D721Med (cell line): ENCODE measurements at regions not wholly inside any gene's neighbourhood (a gene's known extent, or its start where the extent isn't known, plus 50 kb on each side); places are given as distances from the start of the nearest gene placed in this dataset.

ENCODE experiments used
- DNase-seq: peaks from one replicate; pipeline ENCODE4 v3.0.0; 2011; ENCODE audit warnings: low spot score; ENCODE audit not compliant: insufficient read length
- FAIRE-seq: peaks from 2 replicates; lab custom pipeline; 2011; peaks lifted over from hg19 to GRCh38; lab: Jason Lieb, UNC
- TF ChIP-seq, protein P1 (sequence below): IDR thresholded peaks from 2 replicates; pipeline ENCODE4 v1.5.1; 2012; ENCODE audit warnings: mild to moderate bottlenecking, control low read depth; ENCODE audit not compliant: insufficient read depth; ENCODE audit errors: missing control alignments

DNA sequence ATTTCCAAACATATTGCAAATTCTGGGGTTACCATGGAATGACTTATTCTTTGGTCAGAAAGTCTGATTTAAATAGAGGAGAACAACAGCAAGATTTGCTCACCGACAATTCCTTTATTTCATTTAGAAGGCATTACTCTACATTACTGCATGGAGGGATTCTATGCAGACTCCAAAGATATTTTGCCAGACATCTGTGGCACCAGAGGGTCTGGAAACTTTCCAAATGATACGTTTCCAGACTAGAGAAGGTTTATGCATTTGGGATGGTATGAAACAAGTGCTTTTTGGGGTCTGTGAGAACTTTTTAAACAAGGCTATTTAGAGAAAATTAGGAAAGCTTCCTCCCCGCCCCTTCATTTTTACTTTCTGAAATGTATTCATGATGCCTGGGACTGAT lies 125.3 kb downstream of the SAMD9 start:
- DNase-seq (no peak), FAIRE-seq (no peak)
- TF ChIP-seq, protein P1, sequence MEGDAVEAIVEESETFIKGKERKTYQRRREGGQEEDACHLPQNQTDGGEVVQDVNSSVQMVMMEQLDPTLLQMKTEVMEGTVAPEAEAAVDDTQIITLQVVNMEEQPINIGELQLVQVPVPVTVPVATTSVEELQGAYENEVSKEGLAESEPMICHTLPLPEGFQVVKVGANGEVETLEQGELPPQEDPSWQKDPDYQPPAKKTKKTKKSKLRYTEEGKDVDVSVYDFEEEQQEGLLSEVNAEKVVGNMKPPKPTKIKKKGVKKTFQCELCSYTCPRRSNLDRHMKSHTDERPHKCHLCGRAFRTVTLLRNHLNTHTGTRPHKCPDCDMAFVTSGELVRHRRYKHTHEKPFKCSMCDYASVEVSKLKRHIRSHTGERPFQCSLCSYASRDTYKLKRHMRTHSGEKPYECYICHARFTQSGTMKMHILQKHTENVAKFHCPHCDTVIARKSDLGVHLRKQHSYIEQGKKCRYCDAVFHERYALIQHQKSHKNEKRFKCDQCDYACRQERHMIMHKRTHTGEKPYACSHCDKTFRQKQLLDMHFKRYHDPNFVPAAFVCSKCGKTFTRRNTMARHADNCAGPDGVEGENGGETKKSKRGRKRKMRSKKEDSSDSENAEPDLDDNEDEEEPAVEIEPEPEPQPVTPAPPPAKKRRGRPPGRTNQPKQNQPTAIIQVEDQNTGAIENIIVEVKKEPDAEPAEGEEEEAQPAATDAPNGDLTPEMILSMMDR = no peak

DNA sequence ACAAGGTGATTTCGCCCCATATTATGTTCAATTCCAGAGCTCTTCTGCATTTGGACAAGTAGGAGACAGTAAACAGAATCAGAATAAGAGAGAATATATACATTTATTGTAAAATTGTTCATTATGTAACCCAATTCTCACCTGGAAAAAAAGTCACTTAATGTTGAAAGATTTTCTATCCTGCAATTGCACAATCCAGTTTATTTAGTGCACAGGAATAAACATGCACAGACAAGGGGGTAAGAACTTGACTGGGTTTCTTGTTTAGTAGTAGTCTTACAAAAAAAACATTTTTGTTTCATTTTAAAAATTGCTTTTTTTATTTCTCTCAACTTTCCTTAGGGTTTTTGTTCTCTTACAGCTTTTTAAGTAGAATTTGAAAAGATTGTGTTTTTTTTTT lies 126.6 kb downstream of the SAMD9 start:
- FAIRE-seq (no peak), DNase-seq (no peak)
- TF ChIP-seq, protein P1 = no peak

DNA sequence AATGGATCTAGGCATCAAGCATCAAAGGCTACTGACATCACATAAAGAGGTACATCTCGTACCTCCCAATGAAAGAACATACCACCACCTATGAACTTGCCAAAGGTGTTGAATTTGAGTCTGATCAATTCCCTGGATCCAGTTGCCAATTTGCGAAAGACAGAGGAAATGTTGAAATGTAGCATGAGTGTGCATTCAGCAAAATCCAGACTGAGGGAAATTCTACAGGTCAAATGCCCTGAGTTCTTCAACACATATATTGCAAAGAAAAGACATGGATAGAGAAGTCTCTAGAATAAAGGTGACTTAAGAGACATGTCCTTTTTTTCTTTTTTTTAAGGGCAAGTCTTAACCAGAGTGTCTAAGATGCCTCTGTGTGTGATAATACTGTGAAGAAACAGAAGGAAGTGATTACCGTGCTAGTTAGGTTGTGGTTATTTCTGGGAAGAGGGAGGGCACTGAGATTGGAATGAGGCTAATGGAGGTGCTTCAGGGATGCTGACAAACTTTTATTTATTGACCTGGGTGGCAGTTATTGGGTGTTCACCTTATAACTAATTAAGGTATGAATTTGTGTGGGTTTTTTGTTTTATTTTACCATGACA lies 128.7 kb downstream of the SAMD9 start:
- TF ChIP-seq, protein P1 = no peak
- FAIRE-seq = no peak
- DNase-seq = no peak

DNA sequence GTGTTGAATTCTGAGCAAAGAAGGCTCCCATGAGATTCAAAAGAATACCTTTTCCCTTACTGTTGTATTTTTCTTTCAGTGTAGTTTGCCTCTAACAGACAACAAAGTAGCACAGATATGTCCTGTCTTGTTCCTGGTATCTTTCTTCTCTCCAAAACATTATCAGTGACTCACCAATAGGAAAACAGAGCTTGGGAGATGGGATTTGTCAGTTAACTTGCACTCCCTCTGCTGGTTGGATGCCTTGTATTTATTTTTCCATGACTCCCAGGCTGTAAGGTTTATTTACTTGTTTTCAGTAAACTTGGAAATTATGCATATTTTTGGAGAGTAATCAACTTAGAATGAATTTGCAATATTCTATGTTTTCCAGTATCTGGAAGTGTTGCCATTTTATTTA lies 129.7 kb downstream of the SAMD9 start:
- TF ChIP-seq, protein P1 = no peak
- DNase-seq (no peak), FAIRE-seq (no peak)

DNA sequence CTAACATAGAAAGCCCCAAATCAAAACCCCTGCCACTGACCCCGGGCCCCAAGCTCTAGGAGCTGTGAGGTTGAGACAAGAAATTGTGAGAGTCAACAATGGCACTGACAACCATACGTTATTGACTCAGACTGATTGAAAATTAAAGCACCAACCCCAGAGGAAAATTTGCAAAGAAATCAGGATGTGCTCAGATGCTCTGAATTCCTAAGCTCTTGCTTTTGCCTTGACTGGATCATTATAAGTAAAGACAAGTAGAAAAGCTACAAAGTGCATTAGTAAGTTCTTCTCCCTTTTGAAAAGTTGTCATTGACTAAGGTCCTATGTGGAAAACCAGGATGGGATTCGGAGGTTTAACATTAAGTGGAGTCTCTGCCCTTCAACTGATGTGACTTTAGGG lies 130.2 kb downstream of the SAMD9 start:
- FAIRE-seq (no peak), DNase-seq (no peak)
- TF ChIP-seq, protein P1 = no peak

DNA sequence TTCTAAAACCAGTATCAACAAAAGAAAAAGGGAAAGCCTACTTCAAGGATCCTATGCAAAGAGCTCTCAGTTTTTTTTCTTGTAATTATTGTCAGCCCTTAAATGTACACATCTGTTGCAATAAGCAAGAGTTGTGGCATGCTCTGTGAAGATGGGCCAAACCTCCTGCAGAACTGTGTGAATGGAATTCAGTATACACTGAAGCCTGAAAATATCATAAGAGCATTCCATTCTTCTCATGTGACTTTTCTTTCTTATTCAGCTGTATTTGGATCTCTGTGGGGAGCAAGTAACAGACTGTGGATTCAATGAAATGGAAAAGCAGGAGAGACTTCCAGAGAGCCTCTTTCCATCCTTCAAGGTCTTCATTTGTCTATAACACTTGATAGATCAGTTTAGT lies 130.7 kb downstream of the SAMD9 start:
- FAIRE-seq (no peak), DNase-seq (no peak)
- TF ChIP-seq, protein P1 = no peak

DNA sequence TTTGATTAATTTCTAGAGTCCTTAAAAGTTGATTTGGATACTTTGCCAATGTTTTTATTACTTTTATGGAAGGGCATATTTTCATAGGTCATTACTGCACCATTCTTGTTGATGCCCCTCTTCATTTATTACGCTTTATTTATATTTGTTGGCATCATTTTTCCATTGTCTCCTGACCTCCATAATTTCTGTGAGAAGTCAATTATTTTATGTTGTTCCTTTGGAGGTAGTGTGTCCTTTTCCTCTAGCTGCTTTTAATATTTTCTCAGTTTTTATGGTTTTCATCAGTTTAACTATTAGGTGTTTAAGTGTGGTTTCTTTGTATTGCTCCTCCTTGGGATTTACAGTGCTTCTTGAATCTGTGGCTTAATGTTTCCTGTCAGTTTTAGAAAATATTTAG lies 134.9 kb downstream of the SAMD9 start:
- TF ChIP-seq, protein P1 = no peak
- no peak for FAIRE-seq
- DNase-seq = no peak
